ENCODE measurements at regions not wholly inside any gene's neighbourhood (a gene's known extent, or its start where the extent isn't known, plus 50 kb on each side); places are given as distances from the start of the nearest gene placed in this dataset.
"Not testable (repeated sequence)": the region's sequence is repeated elsewhere in the genome, so short reads cannot be mapped to it uniquely, and the experiment has no call there.

DNA sequence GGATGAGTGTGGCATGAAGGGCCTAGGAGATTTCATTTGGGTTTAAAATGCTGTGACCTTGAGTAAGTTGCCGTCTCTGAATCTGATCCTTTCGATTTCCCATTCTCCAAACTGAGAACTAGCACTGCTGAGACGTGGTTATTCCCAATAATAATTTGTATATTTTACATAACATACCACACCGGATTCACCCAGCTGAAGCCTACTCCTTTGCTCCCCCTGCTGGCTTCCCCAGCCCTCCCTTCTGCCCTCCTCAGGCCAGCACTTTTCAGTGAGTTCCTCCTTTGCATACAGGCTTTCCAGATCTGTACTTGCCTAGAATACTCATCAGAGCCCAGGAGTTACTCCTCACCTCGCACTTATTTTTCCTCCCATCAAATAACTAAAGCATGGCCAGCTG lies 255.1 kb downstream of the OR4F29 start:
- intact Hi-C loops (cut with micrococcal nuclease); H3K27me3 ChIP-seq (ENCODE audit: control insufficient read depth in 2 of 2, insufficient read depth in 2 of 2, low read length in 2 of 2); ATAC-seq; H3K9me3 Mint-ChIP-seq; CTCF ChIA-PET; H3K27ac ChIP-seq (ENCODE audit: low read depth, low read length); H3K36me3 Mint-ChIP-seq; DNase-seq; H3K4me3 ChIP-seq (ENCODE audit: low read length); H3K36me3 ChIP-seq (ENCODE audit: control insufficient read depth in 2 of 3, insufficient read depth in 3 of 3, low read length in 3 of 3); H3K4me3 Mint-ChIP-seq; H3K9me3 ChIP-seq (ENCODE audit: control insufficient read depth in 2 of 3, low read length in 3 of 3); H3K4me1 Mint-ChIP-seq; H3K4me1 ChIP-seq (ENCODE audit: control insufficient read depth in 2 of 2, insufficient read depth in 2 of 2, low read length in 2 of 2); POLR2A ChIA-PET; H3K27me3 Mint-ChIP-seq; H3K27ac Mint-ChIP-seq: not testable (repeated sequence)

GRCh38 chr1:191296-192049 lies 260.0 kb downstream of the OR4F29 start:
- H3K4me3 ChIP-seq (ENCODE audit: low read length); H3K36me3 ChIP-seq (ENCODE audit: control insufficient read depth in 2 of 3, insufficient read depth in 3 of 3, low read length in 3 of 3); H3K36me3 Mint-ChIP-seq; H3K9me3 Mint-ChIP-seq; POLR2A ChIA-PET; ATAC-seq; H3K27me3 Mint-ChIP-seq; H3K27me3 ChIP-seq (ENCODE audit: control insufficient read depth in 2 of 2, insufficient read depth in 2 of 2, low read length in 2 of 2); intact Hi-C loops (cut with micrococcal nuclease); CTCF ChIA-PET; H3K9me3 ChIP-seq (ENCODE audit: control insufficient read depth in 2 of 3, low read length in 3 of 3); H3K4me1 ChIP-seq (ENCODE audit: control insufficient read depth in 2 of 2, insufficient read depth in 2 of 2, low read length in 2 of 2); H3K27ac ChIP-seq (ENCODE audit: low read depth, low read length): not testable (repeated sequence)
- Mint-ChIP-seq H3K4me3 (peak overlapping the region in 7 of 10 donors; percentile 8 to 64 (median 33)), H3K4me1 (peaks cover 5 to 13% (median 12%) of the 10 kb centered on the region in 7 donors), H3K27ac (peak overlapping the region in 6 of 9 donors; percentile 46 to 75 (median 68))
- DNase-seq: peak in 4 of 9 donors; percentile 11 to 29 (median 26)

DNA sequence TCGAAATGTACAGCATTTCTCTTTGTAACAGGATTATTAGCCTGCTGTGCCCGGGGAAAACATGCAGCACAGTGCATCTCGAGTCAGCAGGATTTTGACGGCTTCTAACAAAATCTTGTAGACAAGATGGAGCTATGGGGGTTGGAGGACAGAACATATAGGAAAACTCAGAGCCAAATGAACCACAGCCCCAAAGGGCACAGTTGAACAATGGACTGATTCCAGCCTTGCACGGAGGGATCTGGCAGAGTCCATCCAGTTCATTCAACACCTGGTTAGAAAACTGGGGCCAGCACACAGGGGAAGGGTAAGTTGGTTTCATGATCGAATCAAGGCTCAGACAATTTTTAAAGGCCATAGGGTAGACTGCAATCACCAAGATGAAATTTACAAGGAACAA lies 260.8 kb downstream of the OR4F29 start:
- H3K36me3 Mint-ChIP-seq; H3K36me3 ChIP-seq (ENCODE audit: control insufficient read depth in 2 of 3, insufficient read depth in 3 of 3, low read length in 3 of 3); H3K27me3 ChIP-seq (ENCODE audit: control insufficient read depth in 2 of 2, insufficient read depth in 2 of 2, low read length in 2 of 2); H3K4me1 ChIP-seq (ENCODE audit: control insufficient read depth in 2 of 2, insufficient read depth in 2 of 2, low read length in 2 of 2); ATAC-seq; H3K4me3 ChIP-seq (ENCODE audit: low read length); H3K9me3 ChIP-seq (ENCODE audit: control insufficient read depth in 2 of 3, low read length in 3 of 3); CTCF ChIA-PET; H3K27ac ChIP-seq (ENCODE audit: low read depth, low read length); H3K27me3 Mint-ChIP-seq; H3K9me3 Mint-ChIP-seq; DNase-seq; POLR2A ChIA-PET; intact Hi-C loops (cut with micrococcal nuclease): not testable (repeated sequence)
- Mint-ChIP-seq H3K4me1 (peaks cover 5 to 13% (median 12%) of the 10 kb centered on the region in 7 donors), H3K4me3 (peak overlapping the region in 3 of 10 donors; percentile 36 to 64 (median 42)), H3K27ac (peak overlapping the region in 6 of 9 donors; percentile 20 to 85 (median 56))

DNA sequence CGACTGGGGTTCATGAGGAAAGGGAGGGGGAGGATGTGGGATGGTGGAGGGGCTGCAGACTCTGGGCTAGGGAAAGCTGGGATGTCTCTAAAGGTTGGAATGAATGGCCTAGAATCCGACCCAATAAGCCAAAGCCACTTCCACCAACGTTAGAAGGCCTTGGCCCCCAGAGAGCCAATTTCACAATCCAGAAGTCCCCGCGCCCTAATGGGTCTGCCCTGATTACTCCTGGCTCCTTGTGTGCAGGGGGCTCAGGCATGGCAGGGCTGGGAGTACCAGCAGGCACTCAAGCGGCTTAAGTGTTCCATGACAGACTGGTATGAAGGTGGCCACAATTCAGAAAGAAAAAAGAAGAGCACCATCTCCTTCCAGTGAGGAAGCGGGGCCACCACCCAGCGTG lies 261.6 kb downstream of the OR4F29 start:
- H3K36me3 Mint-ChIP-seq; H3K4me1 ChIP-seq (ENCODE audit: control insufficient read depth in 2 of 2, insufficient read depth in 2 of 2, low read length in 2 of 2); H3K4me3 Mint-ChIP-seq; H3K27ac Mint-ChIP-seq; H3K9me3 ChIP-seq (ENCODE audit: control insufficient read depth in 2 of 3, low read length in 3 of 3); H3K27ac ChIP-seq (ENCODE audit: low read depth, low read length); intact Hi-C loops (cut with micrococcal nuclease); H3K36me3 ChIP-seq (ENCODE audit: control insufficient read depth in 2 of 3, insufficient read depth in 3 of 3, low read length in 3 of 3); H3K27me3 ChIP-seq (ENCODE audit: control insufficient read depth in 2 of 2, insufficient read depth in 2 of 2, low read length in 2 of 2); CTCF ChIA-PET; H3K27me3 Mint-ChIP-seq; DNase-seq; ATAC-seq; POLR2A ChIA-PET; H3K9me3 Mint-ChIP-seq; H3K4me3 ChIP-seq (ENCODE audit: low read length): not testable (repeated sequence)
- H3K4me1 Mint-ChIP-seq: peaks cover 5 to 13% (median 12%) of the 10 kb centered on the region in 7 donors

DNA sequence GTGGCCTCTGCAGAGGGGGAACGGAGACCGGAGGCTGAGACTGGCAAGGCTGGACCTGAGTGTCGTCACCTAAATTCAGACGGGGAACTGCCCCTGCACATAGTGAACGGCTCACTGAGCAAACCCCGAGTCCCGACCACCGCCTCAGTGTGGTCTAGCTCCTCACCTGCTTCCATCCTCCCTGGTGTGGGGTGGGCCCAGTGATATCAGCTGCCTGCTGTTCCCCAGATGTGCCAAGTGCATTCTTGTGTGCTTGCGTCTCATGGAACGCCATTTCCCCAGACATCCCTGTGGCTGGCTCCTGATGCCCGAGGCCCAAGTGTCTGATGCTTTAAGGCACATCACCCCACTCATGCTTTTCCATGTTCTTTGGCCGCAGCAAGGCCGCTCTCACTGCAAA lies 262.2 kb downstream of the OR4F29 start:
- CTCF ChIA-PET; H3K36me3 Mint-ChIP-seq; H3K27ac ChIP-seq (ENCODE audit: low read depth, low read length); H3K36me3 ChIP-seq (ENCODE audit: control insufficient read depth in 2 of 3, insufficient read depth in 3 of 3, low read length in 3 of 3); H3K4me3 Mint-ChIP-seq; H3K9me3 Mint-ChIP-seq; DNase-seq; ATAC-seq; H3K27me3 Mint-ChIP-seq; H3K27me3 ChIP-seq (ENCODE audit: control insufficient read depth in 2 of 2, insufficient read depth in 2 of 2, low read length in 2 of 2); H3K27ac Mint-ChIP-seq; H3K4me1 ChIP-seq (ENCODE audit: control insufficient read depth in 2 of 2, insufficient read depth in 2 of 2, low read length in 2 of 2); H3K4me3 ChIP-seq (ENCODE audit: low read length); intact Hi-C loops (cut with micrococcal nuclease); H3K9me3 ChIP-seq (ENCODE audit: control insufficient read depth in 2 of 3, low read length in 3 of 3); POLR2A ChIA-PET: not testable (repeated sequence)
- H3K4me1 Mint-ChIP-seq: peaks cover 5 to 13% (median 12%) of the 10 kb centered on the region in 7 donors

DNA sequence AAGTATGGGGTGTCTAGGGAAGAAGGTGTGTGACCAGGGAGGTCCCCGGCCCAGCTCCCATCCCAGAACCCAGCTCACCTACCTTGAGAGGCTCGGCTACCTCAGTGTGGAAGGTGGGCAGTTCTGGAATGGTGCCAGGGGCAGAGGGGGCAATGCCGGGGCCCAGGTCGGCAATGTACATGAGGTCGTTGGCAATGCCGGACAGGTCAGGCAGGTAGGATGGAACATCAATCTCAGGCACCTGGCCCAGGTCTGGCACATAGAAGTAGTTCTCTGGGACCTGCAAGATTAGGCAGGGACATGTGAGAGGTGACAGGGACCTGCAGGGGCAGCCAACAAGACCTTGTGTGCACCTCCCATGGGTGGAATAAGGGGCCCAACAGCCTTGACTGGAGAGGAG lies 264.2 kb downstream of the OR4F29 start:
- H3K36me3 Mint-ChIP-seq; H3K9me3 Mint-ChIP-seq; intact Hi-C loops (cut with micrococcal nuclease); H3K4me3 Mint-ChIP-seq; H3K36me3 ChIP-seq (ENCODE audit: control insufficient read depth in 2 of 3, insufficient read depth in 3 of 3, low read length in 3 of 3); H3K4me1 ChIP-seq (ENCODE audit: control insufficient read depth in 2 of 2, insufficient read depth in 2 of 2, low read length in 2 of 2); CTCF ChIA-PET; H3K9me3 ChIP-seq (ENCODE audit: control insufficient read depth in 2 of 3, low read length in 3 of 3); H3K27me3 Mint-ChIP-seq; H3K4me3 ChIP-seq (ENCODE audit: low read length); H3K27me3 ChIP-seq (ENCODE audit: control insufficient read depth in 2 of 2, insufficient read depth in 2 of 2, low read length in 2 of 2); DNase-seq; H3K27ac Mint-ChIP-seq; POLR2A ChIA-PET; H3K27ac ChIP-seq (ENCODE audit: low read depth, low read length); ATAC-seq: not testable (repeated sequence)
- H3K4me1 Mint-ChIP-seq: peaks cover 5 to 13% (median 12%) of the 10 kb centered on the region in 7 donors

- H3K27ac Mint-ChIP-seq; H3K9me3 Mint-ChIP-seq; intact Hi-C loops (cut with micrococcal nuclease); H3K27ac ChIP-seq (ENCODE audit: low read depth, low read length); ATAC-seq; H3K9me3 ChIP-seq (ENCODE audit: control insufficient read depth in 2 of 3, low read length in 3 of 3); H3K4me1 ChIP-seq (ENCODE audit: control insufficient read depth in 2 of 2, insufficient read depth in 2 of 2, low read length in 2 of 2); H3K36me3 Mint-ChIP-seq; CTCF ChIA-PET; H3K36me3 ChIP-seq (ENCODE audit: control insufficient read depth in 2 of 3, insufficient read depth in 3 of 3, low read length in 3 of 3); H3K27me3 Mint-ChIP-seq; H3K4me3 ChIP-seq (ENCODE audit: low read length); H3K27me3 ChIP-seq (ENCODE audit: control insufficient read depth in 2 of 2, insufficient read depth in 2 of 2, low read length in 2 of 2); POLR2A ChIA-PET; DNase-seq; H3K4me3 Mint-ChIP-seq: not testable (repeated sequence)
- H3K4me1 Mint-ChIP-seq: peaks cover 5 to 12% (median 11%) of the 10 kb centered on the region in 7 donors
Observed at GRCh38 chr1:186691-187131, 264.8 kb downstream of the OR4F29 start.
